Thyroid gland (tissue), 4 donors: ENCODE measurements at regions not wholly inside any gene's neighbourhood (a gene's known extent, or its start where the extent isn't known, plus 50 kb on each side); places are given as distances from the start of the nearest gene placed in this dataset.

Experiments used
- DNase-seq, 2 donors: peaks; one replicate each; pipeline ENCODE4 v3.0.0-alpha.2; 2019
- H3K27ac ChIP-seq, 3 donors: fragments of 200-600 bp; sonication (generic); 1 replicate in 2 of 3; 2 replicates in 1 of 3; pipeline ENCODE4 v1.5.1; 2016 to 2019; ENCODE audit warnings: mild to moderate bottlenecking in 1 of 3, moderate library complexity in 1 of 3
- H3K27me3 ChIP-seq: fragments of 200-600 bp; sonication (generic); one replicate; pipeline ENCODE4 v1.5.1; 2019
- H3K36me3 ChIP-seq, 2 donors: fragments of 200-600 bp; sonication (generic); one replicate each; pipeline ENCODE4 v1.5.1; 2016 to 2019
- H3K4me1 ChIP-seq, 2 donors: fragments of 200-600 bp; sonication (generic); one replicate each; pipeline ENCODE4 v1.5.1; 2017 to 2019
- H3K4me3 ChIP-seq, 3 donors: fragments of 200-600 bp; sonication (generic); replicated peaks in 1 of 3; 1 replicate in 2 of 3; 2 replicates in 1 of 3; pipeline ENCODE4 v1.5.1; 2016; ENCODE audit warnings: mild to moderate bottlenecking in 1 of 3
- H3K9me3 ChIP-seq: fragments of 200-600 bp; sonication (generic); one replicate; pipeline ENCODE4 v1.5.1; 2017
- POLR2A ChIP-seq, 2 donors: fragments of 450-650 bp; IDR thresholded peaks; one replicate each; pipeline ENCODE4 v1.6.1; 2017; ENCODE audit warnings: antibody characterized with exemption in 2 of 2, mild to moderate bottlenecking in 2 of 2, moderate library complexity in 1 of 2
- WGBS, 2 donors: methylation state at CpG; one replicate each; pipeline ENCODE4 v1.1.5; 2017; 5-methylcytosine and 5-hydroxymethylcytosine counted together
- intact Hi-C: fragments of 100-400 bp; cut with DNase I; formaldehyde crosslinking; loops from one replicate; pipeline ENCODE4 v1.15.1; 2023
- TF ChIP-seq, protein P1 (sequence below), 6 experiments: fragments of 200-600 bp in 3 of 6; fragments of 450-650 bp in 3 of 6; sonication (generic) in 3 of 6; IDR thresholded peaks; one replicate each; pipeline ENCODE4 v1.5.1; 2016 to 2019; ENCODE audit warnings: antibody characterized with exemption in 6 of 6, mild to moderate bottlenecking in 2 of 6, inconsistent platforms in 1 of 6, moderate library complexity in 1 of 6

DNA sequence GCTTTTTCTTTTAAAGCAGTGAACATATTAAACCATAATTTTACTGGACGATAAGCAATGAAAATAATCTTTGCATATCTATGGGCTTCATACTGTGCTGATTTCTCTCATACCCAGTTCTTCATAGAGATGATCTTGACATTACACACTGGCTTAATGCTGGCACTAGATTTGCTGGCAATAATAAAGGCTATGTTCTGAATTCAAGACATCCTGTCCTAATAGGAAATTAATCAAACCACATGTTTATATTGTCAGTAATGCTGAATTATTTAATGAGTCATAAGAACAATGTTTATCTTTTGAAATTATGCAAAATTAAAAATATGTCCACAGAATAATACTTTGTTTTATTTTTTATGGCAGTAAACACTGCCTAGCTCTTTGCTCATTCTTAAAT, 643.2 kb downstream of the OTOL1 start:
- WGBS, 2 donors: 39 to 73% methylated on average over 1 of the region's 1 CpG

DNA sequence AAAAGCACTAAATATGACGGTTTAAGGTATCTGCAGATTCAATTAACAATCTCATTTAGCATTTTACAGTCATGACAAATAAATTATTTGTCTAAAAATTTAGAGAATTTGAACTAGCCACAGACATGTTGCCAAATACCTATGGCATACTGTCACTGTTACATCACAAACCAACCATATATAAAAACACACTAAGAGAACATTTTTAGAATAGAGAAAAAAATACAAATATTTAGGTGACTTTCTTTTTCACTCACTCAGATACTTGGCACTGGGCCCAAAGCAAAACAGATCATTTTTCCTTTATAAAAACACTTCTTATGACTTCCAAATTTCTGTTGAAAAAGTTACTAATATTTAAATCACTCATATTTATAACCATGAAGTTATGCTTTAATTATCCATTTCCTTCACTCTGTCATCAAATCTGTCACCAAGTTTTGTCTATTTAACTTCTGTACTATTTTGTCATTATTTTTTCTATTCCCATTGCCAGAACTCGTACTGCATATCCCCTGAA, 644.7 kb downstream of the OTOL1 start:
- H3K27me3 ChIP-seq: no peaks in the 10 kb centered on the region
- H3K9me3 ChIP-seq: no peaks in the 10 kb centered on the region
- no peak for DNase-seq
- intact Hi-C loops: no loop called here
- H3K36me3 ChIP-seq: no peaks in the 10 kb centered on the region
- no peak overlapping the region for H3K4me3 ChIP-seq
- 35 to 36% methylated on average over 2 of the region's 2 CpGs for WGBS, 2 donors
- TF ChIP-seq, protein P1, sequence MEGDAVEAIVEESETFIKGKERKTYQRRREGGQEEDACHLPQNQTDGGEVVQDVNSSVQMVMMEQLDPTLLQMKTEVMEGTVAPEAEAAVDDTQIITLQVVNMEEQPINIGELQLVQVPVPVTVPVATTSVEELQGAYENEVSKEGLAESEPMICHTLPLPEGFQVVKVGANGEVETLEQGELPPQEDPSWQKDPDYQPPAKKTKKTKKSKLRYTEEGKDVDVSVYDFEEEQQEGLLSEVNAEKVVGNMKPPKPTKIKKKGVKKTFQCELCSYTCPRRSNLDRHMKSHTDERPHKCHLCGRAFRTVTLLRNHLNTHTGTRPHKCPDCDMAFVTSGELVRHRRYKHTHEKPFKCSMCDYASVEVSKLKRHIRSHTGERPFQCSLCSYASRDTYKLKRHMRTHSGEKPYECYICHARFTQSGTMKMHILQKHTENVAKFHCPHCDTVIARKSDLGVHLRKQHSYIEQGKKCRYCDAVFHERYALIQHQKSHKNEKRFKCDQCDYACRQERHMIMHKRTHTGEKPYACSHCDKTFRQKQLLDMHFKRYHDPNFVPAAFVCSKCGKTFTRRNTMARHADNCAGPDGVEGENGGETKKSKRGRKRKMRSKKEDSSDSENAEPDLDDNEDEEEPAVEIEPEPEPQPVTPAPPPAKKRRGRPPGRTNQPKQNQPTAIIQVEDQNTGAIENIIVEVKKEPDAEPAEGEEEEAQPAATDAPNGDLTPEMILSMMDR (IDR thresholded peaks at IDR 0.05): no peak
- TF ChIP-seq POLR2A (IDR thresholded peaks at IDR 0.05): no peak
- no peaks in the 10 kb centered on the region for H3K4me1 ChIP-seq
- H3K27ac ChIP-seq: no peak overlapping the region

More for the DNA sequence above, 643.2 kb downstream of the OTOL1 start:
- no peak for DNase-seq
- Histone ChIP-seq H3K36me3 (no peaks in the 10 kb centered on the region), H3K27me3 (no peaks in the 10 kb centered on the region), H3K4me1 (no peaks in the 10 kb centered on the region), H3K9me3 (no peaks in the 10 kb centered on the region), H3K27ac (no peak overlapping the region), H3K4me3 (no peak overlapping the region)
- TF ChIP-seq, protein P1 (IDR thresholded peaks at IDR 0.05): no peak
- TF ChIP-seq POLR2A (IDR thresholded peaks at IDR 0.05): no peak
- intact Hi-C loops: no loop called here

DNA sequence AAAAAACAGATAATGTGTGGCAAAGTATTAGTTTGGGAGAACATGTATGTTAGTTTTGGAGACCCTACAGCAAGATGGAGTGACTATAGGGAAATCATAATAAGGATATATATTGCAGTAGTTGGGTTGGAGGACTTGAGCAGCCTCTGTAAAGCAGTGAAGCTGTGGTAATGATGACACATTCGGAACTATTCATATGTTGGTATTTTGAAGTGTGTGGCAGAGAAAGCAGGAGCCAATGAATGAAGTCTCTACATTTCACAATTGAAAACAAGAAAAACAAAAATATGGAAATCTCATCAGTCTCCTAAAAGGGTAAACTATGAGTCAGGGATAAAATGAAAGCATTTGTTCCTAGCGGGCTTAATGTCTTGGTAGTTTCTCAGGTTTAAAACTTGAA, 645.9 kb downstream of the OTOL1 start:
- Histone ChIP-seq H3K36me3 (no peaks in the 10 kb centered on the region), H3K4me1 (no peaks in the 10 kb centered on the region), H3K4me3 (no peak overlapping the region), H3K27ac (no peak overlapping the region), H3K27me3 (no peaks in the 10 kb centered on the region), H3K9me3 (no peaks in the 10 kb centered on the region)
- no peak for TF ChIP-seq POLR2A (IDR thresholded peaks at IDR 0.05)
- TF ChIP-seq, protein P1 (IDR thresholded peaks at IDR 0.05): no peak
- DNase-seq: no peak
- intact Hi-C loops: no loop called here
- WGBS, 2 donors: 93 to 95% methylated on average over 2 of the region's 2 CpGs

DNA sequence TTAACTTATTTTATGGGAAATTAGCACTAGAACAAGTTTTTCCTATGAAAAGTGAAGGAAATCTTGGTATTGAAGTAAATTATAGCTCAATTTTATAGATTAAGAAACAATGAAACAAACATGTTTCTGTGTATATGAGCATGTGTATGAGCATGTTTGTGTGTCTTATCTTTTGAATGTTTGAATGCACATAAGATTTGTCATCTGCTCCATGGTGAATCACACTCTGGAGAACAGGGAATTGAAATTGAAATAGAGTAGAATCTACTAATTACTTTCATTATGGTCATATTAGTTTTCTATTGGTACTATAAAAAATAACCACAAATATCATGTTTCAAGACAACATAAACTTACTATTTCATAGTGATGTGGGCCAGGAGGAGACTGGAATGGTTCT, 646.6 kb downstream of the OTOL1 start:
- intact Hi-C loops: no loop called here
- no peak overlapping the region for H3K27ac ChIP-seq
- H3K4me3 ChIP-seq: no peak overlapping the region
- no peaks in the 10 kb centered on the region for H3K9me3 ChIP-seq
- H3K4me1 ChIP-seq: no peaks in the 10 kb centered on the region
- no peak for DNase-seq
- H3K36me3 ChIP-seq: no peaks in the 10 kb centered on the region
- TF ChIP-seq, protein P1 (IDR thresholded peaks at IDR 0.05): no peak
- TF ChIP-seq POLR2A (IDR thresholded peaks at IDR 0.05): no peak
- no peaks in the 10 kb centered on the region for H3K27me3 ChIP-seq

DNA sequence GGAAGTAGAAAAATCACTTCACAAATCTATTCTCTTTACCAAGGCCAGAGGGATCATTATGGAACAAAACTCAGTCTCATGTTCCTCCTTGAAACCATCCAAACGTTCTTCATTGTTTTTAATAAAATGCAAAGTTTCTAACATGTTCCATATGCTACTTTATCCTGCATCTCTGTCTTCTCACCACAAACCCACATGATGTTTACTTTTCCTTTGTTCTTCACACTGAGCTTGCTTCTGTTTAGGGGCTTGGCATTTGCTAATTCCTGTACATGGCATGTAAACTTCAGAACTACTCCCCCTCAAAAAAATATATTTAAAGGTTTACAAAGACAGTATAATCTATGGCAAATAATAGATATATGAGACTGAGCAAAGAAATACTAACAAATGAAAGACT, 651.4 kb downstream of the OTOL1 start:
- H3K36me3 ChIP-seq: no peaks in the 10 kb centered on the region
- H3K27me3 ChIP-seq: no peaks in the 10 kb centered on the region
- DNase-seq: no peak
- H3K4me1 ChIP-seq: no peaks in the 10 kb centered on the region
- WGBS, 2 donors: 39 to 40% methylated on average over 1 of the region's 1 CpG
- H3K4me3 ChIP-seq: no peak overlapping the region
- TF ChIP-seq, protein P1 (IDR thresholded peaks at IDR 0.05): no peak
- TF ChIP-seq POLR2A (IDR thresholded peaks at IDR 0.05): no peak
- H3K27ac ChIP-seq: no peak overlapping the region
- intact Hi-C loops: no loop called here
- no peaks in the 10 kb centered on the region for H3K9me3 ChIP-seq
